ENCODE measurements at regions not wholly inside any gene's neighbourhood (a gene's known extent, or its start where the extent isn't known, plus 50 kb on each side); places are given as distances from the start of the nearest gene placed in this dataset.

GRCh38 chr2:11040992-11041391 lies 114.3 kb upstream of the SLC66A3 start:
- H3K9ac ChIP-seq = no peak overlapping the region
- H3K79me2 ChIP-seq (ENCODE audit: low read depth) = no peaks in the 10 kb centered on the region
- Mint-ChIP-seq H3K9me3 (peaks cover 40% of the 10 kb centered on the region), H3K4me1 (no peaks in the 10 kb centered on the region), H3K36me3 (no peaks in the 10 kb centered on the region), H3K27me3 (ENCODE audit: insufficient read depth, low read depth) (peaks cover 3% of the 10 kb centered on the region), H3K4me3 (no peak overlapping the region), H3K27ac (no peak overlapping the region)
- H3F3A ChIP-seq (ENCODE audit: low read depth) = no peaks in the 10 kb centered on the region
- no peaks in the 10 kb centered on the region for H3K4me1 ChIP-seq
- H3K4me3 ChIP-seq = no peak overlapping the region
- H2AFZ ChIP-seq (replicated peaks) = no peak overlapping the region
- H3K9me3 ChIP-seq (ENCODE audit: low read depth) = peaks cover 8% of the 10 kb centered on the region
- no peaks in the 10 kb centered on the region for H4K20me1 ChIP-seq (ENCODE audit: low read depth)
- no peak overlapping the region for H3K4me2 ChIP-seq
- no peaks in the 10 kb centered on the region for H3K36me3 ChIP-seq
- H3K27me3 ChIP-seq = no peaks in the 10 kb centered on the region
- no peak for TF ChIP-seq EZH2phosphoT487 (IDR thresholded peaks at IDR 0.05)
- no peak for TF ChIP-seq CTCF (IDR thresholded peaks at IDR 0.05)
- no peak for TF ChIP-seq EZH2 (IDR thresholded peaks at IDR 0.05)
- H3K27ac ChIP-seq = no peak overlapping the region
- DNase-seq (ENCODE audit: low spot score) = no peak

- Histone ChIP-seq H3K4me3 (no peak overlapping the region), H3K27ac (no peak overlapping the region), H3K79me2 (ENCODE audit: low read depth) (no peaks in the 10 kb centered on the region), H3K4me2 (no peak overlapping the region), H4K20me1 (ENCODE audit: low read depth) (no peaks in the 10 kb centered on the region), H3K36me3 (no peaks in the 10 kb centered on the region), H3K4me1 (no peaks in the 10 kb centered on the region), H3F3A (ENCODE audit: low read depth) (no peaks in the 10 kb centered on the region), H2AFZ (replicated peaks) (no peak overlapping the region), H3K27me3 (no peaks in the 10 kb centered on the region), H3K9me3 (ENCODE audit: low read depth) (peaks cover 8% of the 10 kb centered on the region), H3K9ac (no peak overlapping the region)
- Mint-ChIP-seq H3K4me3 (no peak overlapping the region), H3K27me3 (ENCODE audit: insufficient read depth, low read depth) (peaks cover 3% of the 10 kb centered on the region), H3K36me3 (no peaks in the 10 kb centered on the region), H3K4me1 (no peaks in the 10 kb centered on the region), H3K9me3 (peaks cover 23% of the 10 kb centered on the region), H3K27ac (no peak overlapping the region)
- TF ChIP-seq CTCF (IDR thresholded peaks at IDR 0.05) = no peak
- TF ChIP-seq EZH2phosphoT487 (IDR thresholded peaks at IDR 0.05) = no peak
- TF ChIP-seq EZH2 (IDR thresholded peaks at IDR 0.05) = no peak
- no peak for DNase-seq (ENCODE audit: low spot score)
Observed at GRCh38 chr2:11042841-11043240, 112.4 kb upstream of the SLC66A3 start.

GRCh38 chr2:11043245-11043644 lies 112.0 kb upstream of the SLC66A3 start:
- Histone ChIP-seq H3K4me3 (no peak overlapping the region), H3K27ac (no peak overlapping the region), H3K9ac (no peak overlapping the region), H3K4me1 (no peaks in the 10 kb centered on the region), H4K20me1 (ENCODE audit: low read depth) (no peaks in the 10 kb centered on the region), H3K79me2 (ENCODE audit: low read depth) (no peaks in the 10 kb centered on the region), H2AFZ (replicated peaks) (no peak overlapping the region), H3K9me3 (ENCODE audit: low read depth) (peaks cover 6% of the 10 kb centered on the region), H3F3A (ENCODE audit: low read depth) (no peaks in the 10 kb centered on the region), H3K36me3 (no peaks in the 10 kb centered on the region), H3K4me2 (no peak overlapping the region), H3K27me3 (no peaks in the 10 kb centered on the region)
- TF ChIP-seq CTCF (IDR thresholded peaks at IDR 0.05) (no peak), EZH2 (IDR thresholded peaks at IDR 0.05) (no peak), EZH2phosphoT487 (IDR thresholded peaks at IDR 0.05) (no peak)
- Mint-ChIP-seq H3K27me3 (ENCODE audit: insufficient read depth, low read depth) (peaks cover 2% of the 10 kb centered on the region), H3K4me1 (no peaks in the 10 kb centered on the region), H3K4me3 (no peak overlapping the region), H3K36me3 (no peaks in the 10 kb centered on the region), H3K9me3 (peaks cover 20% of the 10 kb centered on the region), H3K27ac (no peak overlapping the region)
- DNase-seq (ENCODE audit: low spot score) = no peak

Measured in neural progenitor cell (in vitro differentiated cells).